GM21528 (cell line): ENCODE measurements at regions not wholly inside any gene's neighbourhood (a gene's known extent, or its start where the extent isn't known, plus 50 kb on each side); places are given as distances from the start of the nearest gene placed in this dataset.

ENCODE experiments used
- ATAC-seq: cut with Tn5 transposase; IDR thresholded peaks from one replicate; pipeline ENCODE4 v1.9.1; 2021; ENCODE audit warnings: mild to moderate bottlenecking, moderate library complexity; ENCODE audit not compliant: unreplicated experiment, low FRiP score

DNA sequence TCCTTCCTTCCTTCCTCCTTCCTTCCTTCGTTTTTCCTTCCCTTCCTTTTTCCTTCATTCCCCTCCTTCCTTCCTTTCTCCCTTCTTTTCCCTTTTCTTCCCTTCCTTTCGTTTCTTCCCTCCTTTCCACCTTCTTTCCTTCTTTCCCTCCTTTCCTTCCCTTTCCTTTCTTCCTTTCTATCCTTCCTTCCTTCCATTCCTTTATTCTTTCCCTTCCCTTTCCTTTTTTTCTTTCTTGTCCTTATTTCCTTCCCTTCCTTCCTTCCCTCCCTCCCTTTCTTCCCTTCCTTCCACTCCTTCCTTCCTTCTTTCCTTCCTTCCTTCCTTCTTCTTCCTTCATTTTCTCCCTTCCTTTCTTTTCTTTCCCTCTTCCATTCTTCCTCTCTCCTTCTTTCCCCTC lies 394.6 kb downstream of the GABRB3 start:
- no peak for ATAC-seq

DNA sequence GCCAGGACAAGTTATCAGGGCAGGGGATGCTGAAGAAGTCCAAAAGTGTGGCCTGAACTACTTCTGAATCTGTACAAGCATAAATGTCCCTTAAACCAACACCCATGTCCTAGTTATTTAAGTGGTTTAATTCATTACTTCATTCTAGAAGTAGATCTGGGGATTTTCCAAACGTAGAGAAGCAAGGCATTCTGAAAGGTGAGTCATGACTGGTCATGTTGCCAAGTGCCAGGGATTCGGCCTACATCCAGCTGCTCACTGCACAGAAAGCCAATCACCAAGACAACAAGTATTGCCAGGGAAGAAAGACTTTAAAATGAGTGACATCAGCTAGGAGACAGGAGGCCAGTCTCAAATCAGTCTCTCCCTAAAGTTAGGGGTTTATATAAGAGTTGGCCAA lies 396.6 kb downstream of the GABRB3 start:
- no peak for ATAC-seq

DNA sequence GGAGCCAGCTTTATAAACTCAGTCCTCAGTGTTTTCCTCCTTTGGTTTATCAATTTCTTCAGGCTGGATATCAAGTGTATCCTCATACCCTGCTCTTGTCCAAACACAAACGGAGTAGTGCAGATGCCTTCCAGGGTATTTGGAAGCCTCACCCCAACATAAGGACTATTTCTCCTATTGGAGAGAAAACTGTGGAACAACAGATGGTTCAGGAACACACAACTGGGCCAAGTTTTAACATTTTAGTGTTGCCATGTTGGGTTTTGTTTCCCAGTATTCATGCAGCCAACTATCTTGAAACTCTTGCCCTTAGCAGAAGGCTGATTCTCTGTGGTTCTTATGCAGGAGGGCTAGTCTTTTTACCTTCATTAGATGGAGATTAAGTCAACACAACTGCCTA lies 398.1 kb downstream of the GABRB3 start:
- ATAC-seq = no peak

GRCh38 chr15:26372706-26373105 lies 400.2 kb downstream of the GABRB3 start:
- no peak for ATAC-seq

DNA sequence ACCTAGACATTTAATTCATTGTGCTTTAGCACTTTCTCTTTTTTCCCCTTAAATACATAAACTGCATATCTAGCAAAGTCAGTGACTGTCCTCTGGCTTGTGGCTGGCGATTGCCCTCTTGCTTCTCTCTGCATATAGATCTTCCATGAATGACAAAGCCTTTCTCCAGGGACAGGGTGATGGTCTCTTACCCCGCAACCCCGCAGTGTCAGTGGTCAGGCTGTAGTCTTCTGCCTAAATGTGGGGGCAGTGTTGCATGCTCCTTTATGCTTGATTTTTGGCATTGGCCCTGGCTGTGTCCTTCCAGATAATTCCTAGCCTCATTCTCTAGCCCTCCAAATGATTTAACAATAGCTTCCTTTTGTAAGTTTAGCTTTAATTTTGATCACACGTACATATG lies 407.8 kb downstream of the GABRB3 start:
- ATAC-seq = no peak

- no peak for ATAC-seq
Measured at GRCh38 chr15:26359855-26360254, 413.0 kb downstream of the GABRB3 start.

DNA sequence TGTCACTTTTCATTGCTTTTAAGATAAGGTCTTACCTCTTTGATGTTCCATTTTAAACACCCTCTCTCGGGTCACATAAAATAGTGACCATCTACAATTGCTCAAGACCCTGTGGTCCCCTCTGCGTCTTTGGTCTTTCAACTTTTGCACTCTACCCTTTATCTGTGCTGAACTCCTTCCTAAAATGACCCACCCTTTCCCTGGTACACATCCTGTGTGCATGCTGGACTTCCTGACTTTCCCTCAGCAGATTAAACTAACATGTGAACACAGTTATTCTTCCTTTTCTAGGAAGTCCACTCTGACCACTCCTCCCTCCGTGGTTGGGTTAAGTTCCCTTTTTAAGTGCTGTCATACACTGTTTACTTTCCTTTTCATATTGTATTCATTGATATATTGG lies 414.2 kb downstream of the GABRB3 start:
- ATAC-seq = no peak

DNA sequence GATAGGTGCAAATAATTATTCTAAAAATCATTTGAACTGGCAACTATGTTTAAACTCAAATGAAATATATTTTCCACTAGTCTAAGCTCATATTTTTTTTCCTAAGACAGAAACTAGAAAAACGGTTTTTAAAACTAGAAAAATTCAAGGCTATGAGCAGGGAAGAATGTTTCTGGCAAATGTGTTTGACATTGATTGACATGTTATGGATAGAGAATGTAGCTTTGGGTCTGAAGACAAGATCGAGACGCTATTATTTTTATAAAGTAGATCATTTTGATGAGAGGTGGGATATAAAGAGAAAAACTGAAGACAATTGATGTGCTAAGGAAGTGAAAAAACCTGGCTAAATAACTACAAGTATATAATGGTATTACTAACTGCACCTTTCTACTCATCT lies 415.2 kb downstream of the GABRB3 start:
- ATAC-seq = no peak

- no peak for ATAC-seq
Measured at GRCh38 chr15:26355472-26356074, 417.3 kb downstream of the GABRB3 start.

- ATAC-seq = no peak
Measured at GRCh38 chr15:26352909-26353308, 420.0 kb downstream of the GABRB3 start.

DNA sequence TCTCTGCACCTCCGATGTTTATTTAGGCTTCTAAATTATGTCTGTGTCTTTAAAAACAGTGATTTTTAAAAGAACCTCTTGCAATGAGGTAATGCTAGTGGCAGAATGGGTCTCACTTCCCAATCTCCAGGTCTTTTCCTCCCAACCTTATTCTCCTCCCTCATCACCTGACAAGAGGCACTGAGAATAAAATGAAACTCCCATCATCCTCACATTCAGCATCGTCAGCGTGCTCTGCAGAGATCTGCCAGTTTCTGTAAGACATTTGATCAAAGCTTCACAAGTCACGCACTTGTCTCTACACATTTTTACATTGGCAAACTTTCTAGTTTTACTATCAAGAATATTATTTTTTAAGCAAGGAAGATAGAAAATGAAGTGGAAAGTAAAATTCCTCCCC lies 420.5 kb downstream of the GABRB3 start:
- ATAC-seq = no peak

- ATAC-seq = no peak
Measured at GRCh38 chr15:26325495-26325894, 447.4 kb downstream of the GABRB3 start.

GRCh38 chr15:26323566-26323965 lies 449.3 kb downstream of the GABRB3 start:
- ATAC-seq = no peak

DNA sequence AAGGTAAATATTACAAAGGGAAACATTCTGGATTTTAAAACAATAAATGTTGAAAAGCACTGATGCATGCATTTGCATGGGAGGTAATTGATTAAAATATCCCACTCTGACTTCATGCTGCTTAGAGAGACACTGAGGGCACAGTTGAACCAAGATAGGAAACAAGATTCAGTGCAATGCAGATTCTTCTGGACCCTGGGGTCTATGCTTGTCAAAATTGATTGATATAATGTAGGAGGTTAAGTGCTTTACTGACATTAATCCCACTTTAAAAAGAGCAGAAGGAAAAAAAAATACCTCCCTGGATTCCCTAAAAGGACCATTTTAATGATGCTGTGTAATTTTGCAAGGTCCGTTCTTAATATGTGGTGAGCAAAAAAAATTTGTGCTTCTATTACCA lies 454.2 kb downstream of the GABRB3 start:
- ATAC-seq = no peak

GRCh38 chr15:26314577-26314976 lies 451.4 kb upstream of the ATP10A start:
- no peak for ATAC-seq

GRCh38 chr15:26311710-26312236 lies 448.6 kb upstream of the ATP10A start:
- ATAC-seq = no peak

DNA sequence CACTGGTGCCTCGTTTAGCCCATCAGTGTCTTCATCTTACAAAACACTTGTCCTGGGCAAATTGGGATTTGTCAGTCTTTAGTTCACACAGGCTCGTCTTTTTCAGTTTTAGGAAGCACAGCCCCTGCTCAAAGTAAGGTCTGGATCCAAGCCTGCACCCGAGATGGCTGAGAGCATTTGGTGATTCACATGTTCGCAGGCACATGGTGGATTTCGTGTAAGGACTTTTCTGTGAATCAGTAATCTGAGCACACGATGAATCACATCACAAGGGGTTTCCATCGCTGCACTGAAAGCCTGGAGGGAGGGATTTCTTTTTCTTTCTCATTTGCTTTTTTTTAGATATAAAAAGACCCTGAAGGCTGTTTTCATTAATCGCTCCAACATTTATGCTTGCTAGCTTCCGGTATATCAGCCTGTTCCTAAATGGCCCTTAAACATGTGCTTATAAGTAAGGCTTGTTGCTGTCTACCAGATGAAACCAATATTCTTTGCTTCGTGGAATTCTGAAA lies 435.6 kb upstream of the ATP10A start:
- no peak for ATAC-seq

DNA sequence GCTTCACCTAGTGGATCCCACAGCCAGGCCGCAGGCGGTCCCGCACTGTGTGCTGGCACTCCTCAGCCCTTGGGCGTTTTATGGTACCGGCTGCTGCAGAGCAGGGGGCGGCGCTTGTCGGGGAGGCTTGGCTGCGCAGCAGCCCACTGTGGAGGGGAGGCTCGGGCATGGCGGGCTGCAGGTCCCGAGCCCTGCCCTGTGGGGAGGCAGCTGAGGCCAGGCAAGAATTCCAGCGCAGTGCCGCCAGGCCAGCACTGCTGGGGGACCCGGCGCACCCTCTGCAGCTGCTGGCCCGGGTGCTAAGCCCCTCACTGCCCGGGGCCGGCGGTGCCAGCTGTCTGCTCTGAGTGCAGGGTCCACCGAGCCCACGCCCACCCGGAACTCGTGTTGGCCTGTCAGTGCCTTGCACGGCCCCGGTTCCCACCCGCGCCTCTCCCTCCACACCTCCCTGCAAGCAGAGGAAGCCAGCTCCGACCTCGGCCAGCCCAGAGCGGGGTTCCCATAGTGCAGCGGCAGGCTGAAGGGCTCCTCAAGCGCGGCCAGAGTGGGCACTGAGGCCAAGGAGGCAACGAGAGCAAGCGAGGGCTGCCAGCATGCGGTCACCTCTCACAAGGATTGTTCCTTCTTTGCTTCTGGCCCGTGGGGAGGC lies 435.0 kb upstream of the ATP10A start:
- ATAC-seq = no peak

GRCh38 chr15:26295336-26296085 lies 432.4 kb upstream of the ATP10A start:
- no peak for ATAC-seq

DNA sequence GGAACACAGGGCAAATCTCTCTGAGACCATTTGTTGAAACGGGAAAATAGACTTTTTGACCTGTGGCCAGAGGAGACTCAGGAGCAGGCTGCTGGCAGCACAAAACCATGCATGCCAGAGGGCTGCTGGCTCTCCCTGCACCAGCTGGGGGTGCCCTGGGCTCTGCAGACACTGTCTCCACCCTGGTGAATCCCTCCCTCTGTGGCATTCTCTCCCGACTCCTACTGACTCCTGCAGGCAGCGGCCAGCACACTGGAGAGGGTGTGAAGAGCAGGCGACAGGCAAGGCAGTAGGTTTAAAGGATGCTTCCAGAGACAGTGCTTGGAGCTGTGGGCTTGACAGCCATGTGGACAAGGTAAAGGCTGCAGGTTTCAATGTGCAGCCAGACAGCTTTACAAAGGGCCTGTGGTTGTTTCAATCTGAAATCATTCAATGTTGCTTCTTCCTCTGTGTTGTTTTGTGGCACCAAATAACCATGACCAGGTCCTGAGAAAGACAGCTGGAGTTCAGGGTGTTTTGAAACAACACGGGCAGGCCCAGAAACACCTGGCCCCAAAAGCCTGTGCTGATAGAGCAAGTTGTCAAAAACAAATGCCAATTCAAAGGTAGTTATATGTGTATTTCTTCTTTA lies 431.0 kb upstream of the ATP10A start:
- ATAC-seq = no peak

DNA sequence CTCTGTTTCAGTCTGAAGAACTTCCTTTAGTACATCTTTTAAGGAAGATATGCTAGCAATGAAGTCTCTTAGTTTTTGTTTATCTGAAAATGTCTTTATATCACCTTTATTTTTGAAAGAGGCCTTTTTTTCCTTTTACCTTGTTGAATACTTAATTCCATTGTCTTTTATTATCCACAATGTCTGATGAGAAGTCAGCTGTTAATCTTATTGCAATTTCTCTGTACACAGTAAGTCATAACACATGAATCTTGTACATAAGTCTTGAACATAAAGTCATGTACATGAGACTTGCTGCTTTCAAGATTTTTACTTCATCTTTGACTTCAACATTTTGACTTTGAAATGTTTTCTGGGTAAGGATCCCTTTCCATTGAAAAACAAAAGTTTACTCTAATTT lies 424.3 kb upstream of the ATP10A start:
- no peak for ATAC-seq
